HepG2 (cell line): ENCODE measurements at regions not wholly inside any gene's neighbourhood (a gene's known extent, or its start where the extent isn't known, plus 50 kb on each side); places are given as distances from the start of the nearest gene placed in this dataset.

Experiments used
- ATAC-seq: fragments of 200-7000 bp; cut with Tn5 transposase; 3 replicates; pipeline ENCODE4 v1.9.1; 2020; ENCODE audit warnings: mild to moderate bottlenecking, moderate library complexity
- BruUV-seq: library from RNA; stranded (reverse); fragments of 400-500 nt; replicated peaks from 2 replicates; lab custom pipeline; 2021; lab: Mats Ljungman, UMichigan
- CTCF ChIA-PET: fragments of 300-600 bp; formaldehyde crosslinking; extraction: SDS; loops from one replicate; lab custom pipeline; 2021; ENCODE audit warnings: low total read pairs, inconsistent platforms, low intra/inter-chr PET ratio; lab: Yijun Ruan, JAX
- POLR2A ChIA-PET: fragments of 350-600 bp; sonication (Branson Sonifier 250); formaldehyde crosslinking; loops from one replicate; lab custom pipeline; 2020; ENCODE audit warnings: antibody characterized with exemption, inconsistent platforms; lab: Yijun Ruan, JAX
- DNase-seq: peaks from one replicate; pipeline ENCODE4 v3.0.0-alpha.2; 2015; ENCODE audit warnings: low spot score
- FAIRE-seq: peaks from 3 replicates; lab custom pipeline; 2011; peaks lifted over from hg19 to GRCh38; lab: Jason Lieb, UNC
- H2AFZ ChIP-seq: one replicate; pipeline ENCODE4 v1.6.1; 2011; ENCODE audit warnings: low read length, inconsistent platforms
- H3K27ac ChIP-seq: fragments of 300-600 bp; 3 replicates; pipeline ENCODE4 v1.8.0; 2011; ENCODE audit warnings: mixed run types, mild to moderate bottlenecking, mixed read lengths, low read length, inconsistent platforms; ENCODE audit not compliant: insufficient read depth; ENCODE audit errors: extremely low read length
- H3K27me3 ChIP-seq, 2 experiments: fragments of 200-600 bp in 1 of 2; 2 replicates in 1 of 2; 3 replicates in 1 of 2; pipeline versions ENCODE4 v1.6.0 to v1.8.0; 2011; ENCODE audit warnings: low read length in 2 of 2, mild to moderate bottlenecking in 2 of 2, moderate library complexity in 2 of 2, inconsistent platforms in 1 of 2; ENCODE audit not compliant: insufficient read depth in 2 of 2, control insufficient read depth in 1 of 2
- H3K36me3 ChIP-seq, 2 experiments: fragments of 200-600 bp in 1 of 2; replicated peaks in 1 of 2; 2 replicates in 1 of 2; 3 replicates in 1 of 2; pipeline versions ENCODE4 v1.5.1 to v1.8.0; 2011; ENCODE audit warnings: low read length in 2 of 2, inconsistent platforms in 1 of 2; ENCODE audit not compliant: insufficient read depth in 2 of 2, control insufficient read depth in 1 of 2
- H3K4me1 ChIP-seq: 2 replicates; pipeline ENCODE4 v1.5.1; 2012; ENCODE audit warnings: low read length, inconsistent platforms; ENCODE audit not compliant: insufficient read depth
- H3K4me2 ChIP-seq: 2 replicates; pipeline ENCODE4 v1.6.0; 2011; ENCODE audit warnings: low read depth, low read length, inconsistent platforms
- H3K4me3 ChIP-seq, 3 experiments: fragments of 200-600 bp in 1 of 3; sonication (generic), shearing (Covaris generic) in 1 of 3; replicated peaks in 1 of 3; 2 replicates each; pipeline ENCODE4 v1.5.1; 2011 to 2016; ENCODE audit warnings: low read length in 3 of 3, inconsistent platforms in 2 of 3, low read depth in 2 of 3, mild to moderate bottlenecking in 2 of 3, control low read depth in 1 of 3, mixed read lengths in 1 of 3; ENCODE audit not compliant: insufficient read depth in 1 of 3
- H3K79me2 ChIP-seq: one replicate; pipeline ENCODE4 v1.6.1; 2011; ENCODE audit warnings: low read length, inconsistent platforms; ENCODE audit not compliant: insufficient read depth
- H3K9ac ChIP-seq: 2 replicates; pipeline ENCODE4 v1.6.0; 2011; ENCODE audit warnings: mild to moderate bottlenecking, low read depth, low read length, inconsistent platforms; ENCODE audit not compliant: insufficient read depth
- H3K9me3 ChIP-seq: 2 replicates; pipeline ENCODE4 v1.5.1; 2012; ENCODE audit warnings: mild to moderate bottlenecking, low read length
- H4K20me1 ChIP-seq: 2 replicates; pipeline ENCODE4 v1.6.0; 2011; ENCODE audit warnings: inconsistent platforms, mild to moderate bottlenecking, low read length, moderate library complexity; ENCODE audit not compliant: insufficient read depth
- BORCS8-MEF2B ChIP-seq: sonication (generic); formaldehyde crosslinking; IDR thresholded peaks from 2 replicates; pipeline ENCODE4 v1.8.0; 2022; ENCODE audit warnings: mild to moderate bottlenecking, missing genetic modification reagents
- ERF ChIP-seq: IDR thresholded peaks from 2 replicates; pipeline ENCODE4 v1.6.1; 2018; ENCODE audit warnings: missing biosample characterization, missing genetic modification reagents
- ESRRA ChIP-seq: sonication (generic); formaldehyde crosslinking; IDR thresholded peaks from 2 replicates; pipeline ENCODE4 v1.5.1; 2020; ENCODE audit warnings: mild to moderate bottlenecking, low read depth, missing genetic modification reagents
- KDM1A ChIP-seq: IDR thresholded peaks from 2 replicates; pipeline ENCODE4 v1.6.1; 2016; ENCODE audit warnings: missing compliant biosample characterization
- NR2F1 ChIP-seq, 2 experiments: fragments of 450-650 bp in 1 of 2; formaldehyde crosslinking in 1 of 2; IDR thresholded peaks; 2 replicates each; pipeline versions ENCODE4 v1.5.0 to v1.6.1; 2016 to 2020; ENCODE audit warnings: mild to moderate bottlenecking in 1 of 2, missing compliant biosample characterization in 1 of 2, missing genetic modification reagents in 1 of 2, moderate library complexity in 1 of 2
- NR2F6 ChIP-seq, 2 experiments: IDR thresholded peaks; 2 replicates each; pipeline ENCODE4 v1.6.1; 2016; ENCODE audit warnings: antibody characterized with exemption in 1 of 2, mild to moderate bottlenecking in 1 of 2
- SNRNP70 ChIP-seq: fragments of 200-400 bp; formaldehyde crosslinking; IDR thresholded peaks from 2 replicates; pipeline ENCODE4 v1.6.1; 2017; ENCODE audit warnings: mild to moderate bottlenecking, low read depth, low read length, moderate library complexity
- SOX5 ChIP-seq: IDR thresholded peaks from 2 replicates; pipeline ENCODE4 v1.6.1; 2016; ENCODE audit warnings: borderline replicate concordance
- TGIF2 ChIP-seq: IDR thresholded peaks from 2 replicates; pipeline ENCODE4 v1.6.1; 2016; ENCODE audit warnings: control low read depth, missing compliant biosample characterization
- THAP9 ChIP-seq: sonication (generic); formaldehyde crosslinking; IDR thresholded peaks from 2 replicates; pipeline ENCODE4; 2020; ENCODE audit warnings: missing genetic modification reagents, mild to moderate bottlenecking, borderline replicate concordance
- ZBTB21 ChIP-seq: sonication (generic); formaldehyde crosslinking; IDR thresholded peaks from 2 replicates; pipeline ENCODE4 v1.4.0; 2020; ENCODE audit warnings: missing genetic modification reagents
- ZBTB26 ChIP-seq: IDR thresholded peaks from 2 replicates; pipeline ENCODE4 v1.6.1; 2016; ENCODE audit warnings: missing compliant biosample characterization, missing genetic modification reagents, borderline replicate concordance
- ZBTB43 ChIP-seq: sonication (generic); formaldehyde crosslinking; conservative IDR thresholded peaks from 2 replicates; pipeline ENCODE4 v1.4.0; 2020; ENCODE audit warnings: missing genetic modification reagents
- ZNF232 ChIP-seq: sonication (generic); formaldehyde crosslinking; IDR thresholded peaks from 2 replicates; pipeline ENCODE4 v1.4.0; 2020; ENCODE audit warnings: missing genetic modification reagents, borderline replicate concordance
- ZNF3 ChIP-seq: IDR thresholded peaks from 2 replicates; pipeline ENCODE4 v1.7.0; 2017; ENCODE audit warnings: inconsistent platforms
- ZNF678 ChIP-seq: sonication (generic); formaldehyde crosslinking; IDR thresholded peaks from 2 replicates; pipeline ENCODE4 v1.4.0; 2020; ENCODE audit warnings: mild to moderate bottlenecking, missing genetic modification reagents
- ZNF687 ChIP-seq: sonication (generic); formaldehyde crosslinking; IDR thresholded peaks from 2 replicates; pipeline ENCODE4 v1.5.1; 2020; ENCODE audit warnings: mild to moderate bottlenecking, missing genetic modification reagents, moderate library complexity
- ZNF772 ChIP-seq: sonication (generic); formaldehyde crosslinking; IDR thresholded peaks from 2 replicates; pipeline ENCODE4 v1.5.0; 2020; ENCODE audit warnings: mild to moderate bottlenecking, missing genetic modification reagents
- WGBS: methylation state at CpG from one replicate; pipeline ENCODE4 v1.1.6; 2017; ENCODE audit warnings: low lambda C conversion rate; 5-methylcytosine and 5-hydroxymethylcytosine counted together
- in situ Hi-C: cut with HindIII; loops from 2 replicates; pipeline ENCODE4 v1.10.0; 2017; ENCODE audit warnings: low pct_unique_long_range_greater_than_20kb; ENCODE audit not compliant: extremely low pct_ligation_motif_present
- intact Hi-C: fragments of 100-400 bp; cut with micrococcal nuclease; formaldehyde crosslinking; loops from one replicate; pipeline ENCODE4 v1.10.0; 2022; ENCODE audit not compliant: unreplicated experiment

GRCh38 chr13:22076658-22077057, 405.8 kb downstream of the FGF9 start:
- FAIRE-seq, result no peak
- WGBS, result 0% methylated on average over 1 of the region's 2 CpGs
- Histone ChIP-seq H3K4me3 (no peak overlapping the region), H3K27me3 (no peaks in the 10 kb centered on the region), H3K9ac (no peak overlapping the region), H3K79me2 (no peaks in the 10 kb centered on the region), H3K9me3 (no peaks in the 10 kb centered on the region), H3K4me2 (no peak overlapping the region), H3K27ac (no peak overlapping the region), H3K4me1 (peaks cover under 1% of the 10 kb centered on the region; the same call in 1 of the 2 replicates), H2AFZ (no peak overlapping the region), H4K20me1 (no peaks in the 10 kb centered on the region), H3K36me3 (no peaks in the 10 kb centered on the region)
- ChIA-PET CTCF (no interaction called here), POLR2A (no interaction called here)
- no peak for ATAC-seq
- BruUV-seq, result no TSS peak
- intact Hi-C loops (no loop called here), in situ Hi-C loops (no loop called here)
- no peak for DNase-seq
- TF ChIP-seq KDM1A (no peak), BORCS8-MEF2B (CRISPR knock-in tag) (no peak), THAP9 (no peak), NR2F1 (CRISPR knock-in tag; IDR thresholded peaks at IDR 0.05) (no peak), ZBTB43 (CRISPR knock-in tag) (no peak), ZNF3 (CRISPR knock-in tag) (no peak), ZNF772 (CRISPR knock-in tag) (no peak), ESRRA (CRISPR knock-in tag) (no peak), TGIF2 (no peak), ZBTB21 (CRISPR knock-in tag) (no peak), NR2F6 (IDR thresholded peaks at IDR 0.05) (no peak), NR2F6 (CRISPR knock-in tag; IDR thresholded peaks at IDR 0.05) (no peak), SNRNP70 (no peak), ZNF232 (CRISPR knock-in tag) (no peak), ERF (no peak), ZNF687 (CRISPR knock-in tag) (no peak), SOX5 (CRISPR knock-in tag) (no peak), ZNF678 (CRISPR knock-in tag) (no peak), ZBTB26 (CRISPR knock-in tag) (no peak)
